Stomach (tissue), 8 donors: ENCODE measurements at regions not wholly inside any gene's neighbourhood (a gene's known extent, or its start where the extent isn't known, plus 50 kb on each side); places are given as distances from the start of the nearest gene placed in this dataset.

Source experiments
- DNase-seq, 2 donors: peaks; one replicate each; pipeline versions ENCODE4 v3.0.0 to v3.0.0-alpha.2; 2013 to 2019
- H3K27ac ChIP-seq, 5 donors: fragments of 200-600 bp in 4 of 5; sonication (generic) in 4 of 5; one replicate each; pipeline ENCODE4 v1.5.1; 2013 to 2019; ENCODE audit warnings: mild to moderate bottlenecking in 1 of 5, moderate library complexity in 1 of 5
- H3K27me3 ChIP-seq, 3 donors: fragments of 200-600 bp; sonication (generic); one replicate each; pipeline ENCODE4 v1.5.1; 2017 to 2019; ENCODE audit warnings: mixed run types in 1 of 3
- H3K36me3 ChIP-seq, 4 donors: fragments of 200-600 bp; sonication (generic); 1 replicate in 3 of 4; 2 replicates in 1 of 4; pipeline ENCODE4 v1.5.1; 2016 to 2019
- H3K4me1 ChIP-seq, 4 donors: fragments of 200-600 bp; sonication (generic); one replicate each; pipeline ENCODE4 v1.5.1; 2016 to 2019
- H3K4me3 ChIP-seq, 4 donors: fragments of 200-600 bp; sonication (generic) in 3 of 4; one replicate each; pipeline ENCODE4 v1.5.1; 2016 to 2019; ENCODE audit warnings: mild to moderate bottlenecking in 1 of 4
- H3K9me3 ChIP-seq, 4 donors: fragments of 200-600 bp; sonication (generic); one replicate each; pipeline ENCODE4 v1.5.1; 2016 to 2019
- EP300 ChIP-seq: sonication (generic); formaldehyde crosslinking; IDR thresholded peaks from one replicate; pipeline ENCODE4 v1.6.1; 2017; ENCODE audit warnings: antibody characterized with exemption
- POLR2A ChIP-seq, 4 donors: fragments of 450-650 bp; IDR thresholded peaks; one replicate each; pipeline ENCODE4 v1.6.1; 2016; ENCODE audit warnings: antibody characterized with exemption in 4 of 4, control low read depth in 2 of 4, mild to moderate bottlenecking in 1 of 4, moderate library complexity in 1 of 4
- POLR2AphosphoS5 ChIP-seq, 3 donors: sonication (generic); formaldehyde crosslinking; IDR thresholded peaks; one replicate each; pipeline ENCODE4 v1.6.1; 2016; ENCODE audit warnings: antibody characterized with exemption in 3 of 3
- WGBS, 5 donors: extraction: QIAGEN DNeasy Blood & Tissue Kit in 3 of 5; methylation state at CpG; one replicate each; pipeline versions ENCODE4 v1.1.5 to v1.1.7; 2013 to 2018; 5-methylcytosine and 5-hydroxymethylcytosine counted together
- intact Hi-C: fragments of 100-400 bp; cut with DNase I; formaldehyde crosslinking; loops from one replicate; pipeline ENCODE4 v1.15.1; 2023; ENCODE audit warnings: low total_unique reads
- TF ChIP-seq, protein P1 (sequence below), 7 experiments: fragments of 450-650 bp in 4 of 7; fragments of 200-600 bp in 3 of 7; sonication (generic) in 3 of 7; IDR thresholded peaks; one replicate each; pipeline ENCODE4 v1.5.1; 2016 to 2019; ENCODE audit warnings: antibody characterized with exemption in 7 of 7, control low read depth in 2 of 7, mild to moderate bottlenecking in 1 of 7
- donor health status: healthy with polysubstance abuse.
- donor health status: Bipolar disorder and iron deficiency.
- donor health status: healthy.

DNA sequence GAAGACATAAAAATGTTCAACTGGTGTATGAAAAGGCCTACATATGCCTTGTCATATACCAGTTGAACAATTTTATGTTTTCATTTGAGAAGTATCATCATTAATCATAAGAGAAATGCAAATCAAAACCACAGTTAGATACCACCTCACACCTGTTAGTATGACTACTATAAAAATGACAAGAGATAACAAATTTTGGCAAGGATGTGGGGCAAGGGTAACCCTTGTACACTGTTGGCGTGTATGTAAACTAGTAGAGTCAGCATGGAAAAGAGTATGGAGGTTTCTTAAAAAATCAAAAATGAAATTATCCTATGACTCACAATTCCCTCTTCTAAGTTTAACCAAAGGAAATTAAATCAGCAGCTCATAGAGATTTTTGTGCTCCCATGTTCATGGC, 250.4 kb upstream of the ST8SIA4 start:
- intact Hi-C loops: no loop called here
- Histone ChIP-seq H3K27ac (no peak overlapping the region), H3K36me3 (no peaks in the 10 kb centered on the region), H3K4me1 (no peaks in the 10 kb centered on the region), H3K27me3 (no peaks in the 10 kb centered on the region), H3K9me3 (peaks cover 0 to 10% (median 5%) of the 10 kb centered on the region in 4 donors), H3K4me3 (no peak overlapping the region)
- TF ChIP-seq EP300: no peak
- TF ChIP-seq POLR2AphosphoS5 (IDR thresholded peaks at IDR 0.05): no peak
- no peak for TF ChIP-seq POLR2A (IDR thresholded peaks at IDR 0.05)
- TF ChIP-seq, protein P1, sequence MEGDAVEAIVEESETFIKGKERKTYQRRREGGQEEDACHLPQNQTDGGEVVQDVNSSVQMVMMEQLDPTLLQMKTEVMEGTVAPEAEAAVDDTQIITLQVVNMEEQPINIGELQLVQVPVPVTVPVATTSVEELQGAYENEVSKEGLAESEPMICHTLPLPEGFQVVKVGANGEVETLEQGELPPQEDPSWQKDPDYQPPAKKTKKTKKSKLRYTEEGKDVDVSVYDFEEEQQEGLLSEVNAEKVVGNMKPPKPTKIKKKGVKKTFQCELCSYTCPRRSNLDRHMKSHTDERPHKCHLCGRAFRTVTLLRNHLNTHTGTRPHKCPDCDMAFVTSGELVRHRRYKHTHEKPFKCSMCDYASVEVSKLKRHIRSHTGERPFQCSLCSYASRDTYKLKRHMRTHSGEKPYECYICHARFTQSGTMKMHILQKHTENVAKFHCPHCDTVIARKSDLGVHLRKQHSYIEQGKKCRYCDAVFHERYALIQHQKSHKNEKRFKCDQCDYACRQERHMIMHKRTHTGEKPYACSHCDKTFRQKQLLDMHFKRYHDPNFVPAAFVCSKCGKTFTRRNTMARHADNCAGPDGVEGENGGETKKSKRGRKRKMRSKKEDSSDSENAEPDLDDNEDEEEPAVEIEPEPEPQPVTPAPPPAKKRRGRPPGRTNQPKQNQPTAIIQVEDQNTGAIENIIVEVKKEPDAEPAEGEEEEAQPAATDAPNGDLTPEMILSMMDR (IDR thresholded peaks at IDR 0.05): no peak
- no peak for DNase-seq
- 67 to 82% (median 76%) methylated on average over 1 of the region's 1 CpG for WGBS, 5 donors

DNA sequence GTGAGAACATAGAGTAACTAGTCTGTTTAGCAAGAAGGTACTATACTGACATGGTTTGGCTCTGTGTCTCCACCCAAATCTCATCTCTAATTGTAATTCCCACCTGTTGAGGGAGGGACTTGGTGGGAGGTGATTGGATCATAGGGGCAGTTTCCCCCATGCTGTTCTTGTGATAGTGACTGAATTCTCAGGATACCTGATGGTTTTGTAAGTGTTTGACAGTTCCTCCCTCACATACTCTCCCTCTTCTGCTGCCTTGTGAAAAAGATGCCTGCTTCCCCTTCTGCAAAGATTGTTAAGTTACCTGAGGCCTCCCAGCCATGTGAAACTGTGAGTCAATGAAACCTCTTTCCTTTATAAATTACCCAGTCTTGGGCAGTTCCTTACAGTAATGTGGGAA, 240.4 kb upstream of the ST8SIA4 start:
- Histone ChIP-seq H3K9me3 (peaks cover 0 to 6% (median 0%) of the 10 kb centered on the region in 4 donors), H3K4me3 (no peak overlapping the region), H3K4me1 (no peaks in the 10 kb centered on the region), H3K27me3 (no peaks in the 10 kb centered on the region), H3K27ac (no peak overlapping the region), H3K36me3 (no peaks in the 10 kb centered on the region)
- TF ChIP-seq, protein P1 (IDR thresholded peaks at IDR 0.05): no peak
- TF ChIP-seq POLR2AphosphoS5 (IDR thresholded peaks at IDR 0.05): no peak
- no peak for TF ChIP-seq EP300
- TF ChIP-seq POLR2A (IDR thresholded peaks at IDR 0.05): no peak
- no peak for DNase-seq
- intact Hi-C loops: no loop called here

GRCh38 chr5:101142102-101142501, 239.0 kb upstream of the ST8SIA4 start:
- no peaks in the 10 kb centered on the region for H3K4me1 ChIP-seq
- intact Hi-C loops: no loop called here
- 79 to 89% (median 87%) methylated on average over 3 of the region's 3 CpGs for WGBS, 5 donors

DNA sequence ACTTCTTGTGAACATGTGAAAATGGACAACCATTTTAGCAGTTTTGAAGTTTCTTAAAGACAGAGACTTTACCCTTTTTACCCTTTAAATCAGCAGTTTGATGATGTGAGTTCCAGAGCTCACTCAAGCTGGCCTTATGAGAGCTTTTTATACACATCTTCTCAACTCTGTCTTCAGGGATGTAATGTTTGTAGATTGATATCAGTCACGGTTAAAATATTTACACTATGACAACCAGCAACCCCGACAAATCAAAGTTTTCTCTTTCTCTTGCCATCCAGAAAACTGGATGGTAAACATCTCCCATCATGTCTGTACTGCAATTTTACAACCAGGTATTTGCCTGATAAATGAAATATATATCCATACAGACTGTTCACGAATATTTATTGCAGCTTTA, 233.4 kb upstream of the ST8SIA4 start:
- DNase-seq: no peak
- WGBS, 5 donors: 37 to 51% (median 42%) methylated on average over 3 of the region's 3 CpGs
- Histone ChIP-seq H3K4me3 (no peak overlapping the region), H3K4me1 (no peaks in the 10 kb centered on the region), H3K9me3 (peaks cover 0 to 4% (median 0%) of the 10 kb centered on the region in 4 donors), H3K36me3 (no peaks in the 10 kb centered on the region), H3K27me3 (no peaks in the 10 kb centered on the region), H3K27ac (no peak overlapping the region)
- intact Hi-C loops: no loop called here
- TF ChIP-seq, protein P1 (IDR thresholded peaks at IDR 0.05): no peak
- no peak for TF ChIP-seq POLR2AphosphoS5 (IDR thresholded peaks at IDR 0.05)
- TF ChIP-seq POLR2A (IDR thresholded peaks at IDR 0.05): no peak
- TF ChIP-seq EP300: no peak

More at GRCh38 chr5:101142102-101142501, 239.0 kb upstream of the ST8SIA4 start:
- Histone ChIP-seq H3K27me3 (no peaks in the 10 kb centered on the region), H3K9me3 (peaks cover 0 to 6% (median 0%) of the 10 kb centered on the region in 4 donors), H3K36me3 (no peaks in the 10 kb centered on the region), H3K4me3 (no peak overlapping the region), H3K27ac (no peak overlapping the region)
- no peak for TF ChIP-seq POLR2AphosphoS5 (IDR thresholded peaks at IDR 0.05)
- no peak for DNase-seq

- WGBS, 5 donors: 83 to 94% (median 84%) methylated on average over 2 of the region's 2 CpGs
- Histone ChIP-seq H3K4me3 (no peak overlapping the region), H3K27me3 (no peaks in the 10 kb centered on the region), H3K9me3 (no peaks in the 10 kb centered on the region), H3K4me1 (no peaks in the 10 kb centered on the region), H3K27ac (no peak overlapping the region), H3K36me3 (no peaks in the 10 kb centered on the region)
- DNase-seq: no peak
- intact Hi-C loops: no loop called here
- TF ChIP-seq, protein P1 (IDR thresholded peaks at IDR 0.05): no peak
- no peak for TF ChIP-seq POLR2AphosphoS5 (IDR thresholded peaks at IDR 0.05)
- no peak for TF ChIP-seq EP300
- TF ChIP-seq POLR2A (IDR thresholded peaks at IDR 0.05): no peak
These were observed 220.3 kb upstream of the ST8SIA4 start for GRCh38 chr5:101123363-101123762.
